GM19455 (cell line): ENCODE measurements at regions not wholly inside any gene's neighbourhood (a gene's known extent, or its start where the extent isn't known, plus 50 kb on each side); places are given as distances from the start of the nearest gene placed in this dataset.
"Not testable (repeated sequence)": the region's sequence is repeated elsewhere in the genome, so short reads cannot be mapped to it uniquely, and the experiment has no call there.

Source experiments
- ATAC-seq: cut with Tn5 transposase; IDR thresholded peaks from one replicate; pipeline ENCODE4 v1.9.1; 2021; ENCODE audit not compliant: unreplicated experiment

DNA sequence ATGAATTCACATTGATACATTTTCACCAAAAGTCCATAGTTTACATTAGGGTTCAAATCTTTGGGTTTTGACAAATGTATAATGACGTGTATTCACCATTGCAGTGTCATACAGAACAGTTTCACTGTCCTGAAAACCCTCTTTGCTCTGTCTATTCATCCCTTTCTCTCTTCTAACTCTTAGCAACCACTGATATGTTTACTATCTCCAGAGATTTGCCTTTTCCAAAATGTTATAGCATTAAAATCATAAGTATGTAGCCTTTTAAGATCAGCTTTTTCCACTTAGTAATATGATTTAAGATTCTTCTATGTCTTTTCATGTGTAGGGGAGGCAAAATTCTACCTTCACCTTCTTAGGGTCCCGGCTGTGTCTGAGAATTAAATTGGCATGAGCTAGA lies 203.8 kb downstream of the TPRG1 start:
- no peak for ATAC-seq

DNA sequence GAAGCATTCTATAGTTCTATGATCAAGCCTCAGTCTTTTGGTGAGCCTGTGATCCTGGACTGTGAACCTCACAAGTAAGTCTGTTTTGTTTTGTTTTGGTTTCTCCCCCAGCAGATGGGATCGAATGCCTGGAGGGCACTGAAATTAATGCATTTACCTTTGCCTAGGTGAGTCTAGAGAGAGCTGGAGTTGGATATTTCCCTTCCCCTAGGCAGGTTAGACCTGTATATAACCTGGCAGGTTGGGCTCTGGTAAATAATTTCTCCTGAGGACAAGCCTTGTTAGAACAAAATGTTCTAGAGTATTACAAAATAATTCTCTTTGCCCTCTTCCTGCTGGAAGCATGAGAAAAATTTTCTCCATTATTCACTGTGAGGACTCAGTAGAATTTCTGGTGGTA lies 211.9 kb downstream of the TPRG1 start:
- ATAC-seq = no peak

DNA sequence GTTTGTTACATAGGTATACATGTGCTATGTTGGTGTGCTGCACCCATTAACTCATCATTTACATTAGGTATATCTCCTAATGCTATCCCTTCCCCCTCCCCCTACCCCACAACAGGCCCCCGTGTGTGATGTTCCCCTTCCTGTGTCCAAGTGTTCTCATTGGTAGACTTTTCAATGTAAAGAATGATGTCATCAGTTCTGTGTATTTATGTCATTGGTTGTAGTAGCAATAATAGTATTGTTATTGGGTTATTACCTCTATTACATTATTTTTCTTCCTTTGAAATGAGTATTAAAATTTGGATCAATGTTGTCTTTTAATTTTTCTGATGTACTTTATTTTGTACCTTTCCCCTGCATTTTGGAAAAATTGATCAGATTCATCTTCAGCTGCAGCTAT lies 214.1 kb downstream of the TPRG1 start:
- ATAC-seq = not testable (repeated sequence)

DNA sequence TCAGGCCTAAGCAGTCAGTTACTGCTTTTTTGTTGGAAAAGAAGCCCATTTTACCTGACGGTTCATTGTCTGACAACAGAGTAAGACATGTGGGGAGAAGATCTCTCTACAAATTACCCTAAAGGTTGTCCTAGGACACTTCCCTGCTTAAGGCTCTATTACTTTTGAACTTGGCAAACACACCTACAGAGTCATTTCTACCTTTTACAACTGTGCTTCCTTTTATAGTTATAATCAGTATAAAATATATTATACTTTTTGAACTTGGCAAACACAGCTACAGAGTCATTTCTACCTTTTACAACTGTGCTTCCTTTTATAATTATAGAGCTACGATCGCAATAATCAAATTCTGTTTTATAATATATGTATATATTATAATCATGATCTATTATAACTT lies 215.0 kb downstream of the TPRG1 start:
- no peak for ATAC-seq

DNA sequence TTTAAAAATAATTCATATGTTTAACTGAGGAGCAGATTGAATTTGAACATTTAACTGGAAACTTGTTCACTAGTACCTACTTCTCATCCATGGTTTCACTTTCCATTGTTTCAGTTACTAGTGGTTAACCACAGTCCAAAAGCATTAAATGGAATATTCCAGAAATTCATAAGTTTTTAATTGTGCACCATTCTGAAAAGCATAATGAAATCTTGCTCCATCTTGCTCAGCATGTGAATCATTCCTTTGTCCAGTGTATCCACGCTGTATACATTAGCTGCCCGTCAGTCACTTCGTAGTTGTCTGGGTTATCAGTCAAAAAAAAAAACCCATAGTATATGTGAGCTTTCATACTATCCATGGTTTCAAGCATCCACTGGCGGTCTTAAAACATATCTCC lies 217.6 kb downstream of the TPRG1 start:
- no peak for ATAC-seq

DNA sequence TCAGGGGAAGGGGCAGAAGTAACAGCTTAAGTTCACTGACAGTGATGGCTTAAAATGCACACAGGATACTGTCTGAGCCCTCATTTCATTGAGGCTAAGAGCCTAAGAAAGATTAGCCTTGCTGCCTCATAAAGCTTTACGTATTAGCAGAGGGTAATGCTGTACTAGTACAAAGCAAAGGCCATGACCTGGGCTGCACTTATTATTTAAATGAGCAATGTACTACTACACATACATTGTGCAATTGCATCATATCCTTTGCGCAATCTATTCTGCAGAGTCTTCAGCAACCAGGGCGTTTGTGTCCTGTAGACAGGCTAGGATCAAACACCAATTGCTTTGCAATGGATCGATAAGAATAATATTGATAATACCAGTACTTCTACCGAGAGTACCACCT lies 221.8 kb downstream of the TPRG1 start:
- ATAC-seq = no peak

DNA sequence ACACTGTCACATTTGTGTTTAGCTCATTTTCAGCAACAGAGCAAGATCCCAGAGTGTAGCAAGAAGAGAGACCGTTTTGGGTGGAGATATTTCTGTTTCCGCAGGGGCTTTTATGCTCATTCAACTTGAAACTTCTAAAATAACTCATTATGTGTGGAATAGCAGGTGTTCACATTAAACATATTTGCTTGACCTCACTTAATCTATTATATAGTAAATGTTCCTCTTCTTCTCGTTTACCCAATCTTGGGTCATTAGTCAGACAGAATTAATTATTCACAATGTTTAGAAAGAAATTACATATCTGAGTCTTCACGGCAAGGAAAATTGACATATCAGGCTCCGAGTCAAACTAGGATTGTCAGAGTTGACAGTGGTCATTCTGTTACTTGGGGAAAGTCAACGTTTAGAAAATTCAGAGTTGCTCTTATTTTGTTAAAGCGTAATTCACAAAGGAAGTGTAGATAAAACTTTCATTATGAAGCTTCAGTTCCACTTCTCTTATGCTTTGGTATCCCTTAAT lies 222.9 kb downstream of the TPRG1 start:
- ATAC-seq = peak; percentile 83

DNA sequence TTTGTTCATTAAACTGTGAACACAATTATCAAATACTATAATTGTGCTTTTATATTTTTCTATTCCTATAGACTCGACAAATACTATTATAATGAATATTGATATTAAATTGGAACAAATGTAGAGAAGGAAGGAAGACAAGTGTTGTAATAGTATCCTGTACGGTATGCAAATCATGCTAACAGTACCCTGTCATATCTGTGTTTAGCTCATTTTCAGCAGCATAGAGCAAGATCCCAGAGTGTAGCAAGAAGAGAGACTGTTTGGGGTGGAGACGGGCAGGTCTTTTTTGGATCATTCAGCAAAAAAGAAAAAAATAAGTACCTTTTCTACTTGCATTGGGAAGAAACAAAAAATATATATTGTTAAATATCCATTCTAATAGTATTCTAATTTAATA lies 224.1 kb downstream of the TPRG1 start:
- no peak for ATAC-seq

DNA sequence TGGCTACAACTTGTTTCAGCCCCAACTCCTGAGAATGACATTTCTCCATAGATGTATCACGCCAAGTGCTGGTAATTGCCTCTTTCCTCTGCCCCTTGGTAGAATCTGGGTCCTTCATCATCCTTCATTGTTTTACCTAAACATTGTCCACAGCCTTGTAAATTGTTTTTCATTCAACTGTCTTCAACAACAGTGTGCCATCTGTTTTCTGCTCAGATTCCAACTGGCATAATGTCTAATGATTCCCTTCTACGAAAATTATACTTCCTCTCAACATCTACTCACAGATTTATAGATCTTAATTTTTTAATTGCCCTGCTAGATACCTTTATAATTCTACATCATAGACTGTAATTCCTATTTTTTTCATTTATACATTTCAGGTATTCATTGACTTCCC lies 226.9 kb downstream of the TPRG1 start:
- no peak for ATAC-seq

DNA sequence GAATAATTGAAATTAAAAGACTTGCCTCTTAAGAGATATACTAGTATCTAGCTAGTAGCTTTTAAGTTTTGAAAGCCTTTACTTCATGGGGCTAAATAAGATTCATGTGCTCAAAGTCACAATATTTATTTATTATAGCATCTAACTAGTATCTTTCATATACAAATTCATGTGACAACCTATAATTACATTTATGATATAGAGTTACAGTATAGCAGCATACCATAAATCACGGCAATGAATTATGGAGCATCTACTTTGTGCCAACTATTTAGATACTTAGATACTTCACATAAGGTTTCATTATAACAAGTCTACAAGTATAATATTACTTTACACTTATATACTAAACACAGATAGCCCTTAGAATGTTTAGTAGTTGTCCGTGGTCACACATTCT lies 229.4 kb downstream of the TPRG1 start:
- no peak for ATAC-seq

DNA sequence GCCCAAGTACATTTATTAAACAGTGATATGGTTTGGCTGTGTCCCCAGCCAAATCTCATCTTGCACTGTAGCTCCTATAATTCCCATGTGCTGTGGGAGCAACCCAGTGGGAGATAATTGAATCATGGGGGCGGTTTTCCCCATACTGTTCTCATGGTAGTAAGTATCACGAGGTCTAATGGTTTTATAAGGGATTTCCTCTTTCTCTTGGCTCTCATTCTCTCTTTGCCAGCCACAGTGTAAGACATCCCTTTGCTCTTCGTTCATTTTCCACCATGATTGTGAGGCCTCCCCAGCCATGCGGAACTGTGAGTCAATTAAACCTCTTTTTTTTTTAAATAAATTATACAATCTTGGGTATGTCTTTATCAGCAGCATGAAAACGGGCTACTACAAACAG lies 228.0 kb upstream of the TP63 start:
- ATAC-seq = no peak

DNA sequence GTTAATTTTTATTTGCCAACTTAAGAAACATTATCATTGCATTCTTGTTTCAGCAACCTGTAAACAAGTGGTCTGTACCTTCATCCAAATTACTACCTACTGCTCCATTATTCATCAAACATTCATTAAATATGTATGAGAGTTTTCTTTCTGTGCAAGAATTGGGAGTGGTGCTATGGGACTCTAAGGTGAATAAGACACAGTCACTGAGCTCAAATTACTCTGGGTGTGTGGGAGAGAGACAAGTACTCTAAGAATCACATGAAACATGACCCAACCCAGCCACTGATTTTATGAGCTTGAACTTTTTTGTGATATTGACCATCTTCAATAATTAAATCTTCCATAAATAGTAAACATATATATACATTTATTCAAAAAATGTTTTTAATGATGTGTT lies 227.2 kb upstream of the TP63 start:
- no peak for ATAC-seq

DNA sequence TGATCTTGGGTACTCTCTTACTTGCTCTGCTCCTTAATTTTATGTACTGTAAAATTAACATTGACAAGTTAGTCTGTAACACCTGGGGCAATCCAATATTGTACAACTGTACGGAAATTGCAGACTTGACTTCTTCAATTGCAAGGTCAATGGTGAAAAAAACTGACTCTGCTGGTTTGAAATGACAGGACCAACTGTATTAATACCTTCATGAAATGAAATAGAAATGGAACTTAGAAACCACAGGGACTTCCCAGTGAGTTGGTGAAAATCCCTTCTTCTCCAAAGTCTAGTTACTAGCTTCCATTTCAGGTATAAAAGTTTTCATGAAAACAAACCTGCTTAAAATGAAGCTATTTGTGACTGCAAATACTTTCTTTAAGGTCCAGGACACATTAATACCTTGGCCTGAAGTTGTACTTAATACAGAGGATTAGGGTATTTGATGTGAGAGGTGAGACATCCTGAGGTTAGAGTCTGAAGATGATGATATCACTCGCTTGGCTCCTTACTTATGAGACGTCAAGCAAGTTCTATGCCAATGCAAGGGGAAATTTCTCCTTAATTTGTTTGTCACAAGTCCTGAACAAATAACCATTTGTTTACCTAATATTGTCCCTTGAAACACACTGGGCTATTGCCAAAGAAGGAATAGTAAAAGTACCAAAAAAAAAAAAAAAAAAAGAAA lies 226.2 kb upstream of the TP63 start:
- ATAC-seq = no peak

DNA sequence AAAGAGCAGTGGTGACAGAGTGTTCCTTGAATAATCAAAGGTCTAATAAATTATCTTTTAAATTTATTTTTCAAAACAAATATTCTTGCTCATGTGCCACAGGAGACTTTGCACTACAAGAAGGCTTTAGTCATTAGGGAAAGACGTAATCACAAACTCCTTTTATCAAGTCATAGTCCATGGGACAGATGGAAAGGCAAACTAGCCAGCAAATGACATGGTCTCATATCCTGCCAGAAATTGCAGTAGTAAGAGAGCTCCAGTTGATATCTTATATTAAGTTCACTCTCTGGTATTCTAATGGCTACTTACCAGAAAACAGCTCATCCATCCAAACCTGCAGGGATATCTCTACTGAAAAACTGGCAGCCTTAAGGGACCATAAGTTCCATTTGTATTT lies 225.0 kb upstream of the TP63 start:
- no peak for ATAC-seq

DNA sequence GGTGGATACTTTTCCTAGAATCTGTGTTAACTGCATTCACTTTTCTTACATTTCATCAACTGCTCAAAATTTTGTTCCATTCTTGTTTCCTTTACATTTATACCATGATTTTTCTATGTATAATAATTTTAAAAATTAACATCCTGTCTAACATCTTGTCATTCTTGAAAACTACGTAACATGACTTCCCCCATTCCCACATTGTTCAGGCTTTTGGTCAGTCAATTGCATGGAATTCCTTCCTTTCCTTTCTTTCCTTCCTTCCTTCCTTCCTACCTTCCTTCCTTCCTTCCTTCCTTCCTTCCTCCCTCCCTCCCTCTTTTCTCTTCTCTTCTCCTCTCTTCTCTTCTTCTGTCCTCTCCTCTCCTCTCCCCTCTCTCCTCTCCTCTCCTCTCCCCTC lies 220.7 kb upstream of the TP63 start:
- ATAC-seq = no peak

DNA sequence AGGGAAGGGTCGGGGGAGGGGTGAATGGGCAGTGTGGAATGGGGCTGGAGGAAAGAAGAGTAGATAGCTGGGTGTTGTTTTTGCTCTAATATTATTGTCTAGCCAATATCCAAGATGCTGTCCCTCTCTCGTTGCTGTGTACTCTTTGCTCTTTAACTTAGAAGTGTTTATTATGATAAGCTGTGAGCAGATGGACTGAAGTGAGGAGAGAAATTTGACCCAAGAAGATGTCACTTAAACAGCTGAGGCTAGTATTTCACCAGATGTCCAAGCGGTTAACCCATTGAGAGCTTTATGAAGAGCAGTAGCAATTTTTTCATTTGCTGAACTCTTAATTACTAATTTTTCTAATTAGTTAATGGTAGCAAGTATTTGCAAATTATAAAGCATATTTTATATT lies 212.2 kb upstream of the TP63 start:
- ATAC-seq = no peak

DNA sequence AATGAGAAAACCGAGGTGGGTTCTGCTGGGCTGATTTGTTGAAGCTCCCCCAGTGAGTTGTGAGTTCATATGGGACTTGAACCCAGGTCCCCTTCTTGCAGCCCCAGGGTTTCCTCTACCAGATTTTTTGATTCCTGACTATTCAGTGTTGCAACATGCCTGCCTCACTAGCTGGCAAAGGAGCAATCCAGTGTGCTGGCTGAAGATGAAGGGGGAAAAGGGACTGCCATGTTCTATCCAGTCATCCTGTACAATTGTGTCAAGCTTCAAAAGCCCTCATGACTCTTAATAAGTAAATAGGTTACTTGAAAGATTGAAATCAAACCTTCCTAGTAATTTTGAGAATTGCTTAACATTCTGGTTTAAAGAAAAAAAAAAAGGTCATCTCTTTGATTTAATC lies 211.5 kb upstream of the TP63 start:
- no peak for ATAC-seq

DNA sequence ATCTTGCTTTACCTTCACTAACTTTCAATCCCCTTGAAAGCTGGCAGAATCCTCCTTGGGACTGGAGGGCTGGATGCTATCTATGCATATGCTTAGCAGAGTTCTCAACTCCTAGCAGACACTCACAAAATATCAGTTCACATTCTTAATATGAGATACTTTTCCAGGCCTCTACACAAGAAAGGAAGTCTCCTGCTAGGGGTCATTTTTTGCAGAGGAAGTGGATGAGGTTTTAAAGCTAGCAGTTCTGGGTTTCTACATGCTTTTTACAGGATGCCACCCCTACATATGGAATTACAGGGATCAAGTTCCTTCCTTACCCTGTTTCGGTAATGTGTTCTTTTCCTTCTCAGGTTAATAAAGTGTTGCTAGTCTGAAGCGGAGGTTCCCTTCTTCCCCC lies 206.3 kb upstream of the TP63 start:
- no peak for ATAC-seq

DNA sequence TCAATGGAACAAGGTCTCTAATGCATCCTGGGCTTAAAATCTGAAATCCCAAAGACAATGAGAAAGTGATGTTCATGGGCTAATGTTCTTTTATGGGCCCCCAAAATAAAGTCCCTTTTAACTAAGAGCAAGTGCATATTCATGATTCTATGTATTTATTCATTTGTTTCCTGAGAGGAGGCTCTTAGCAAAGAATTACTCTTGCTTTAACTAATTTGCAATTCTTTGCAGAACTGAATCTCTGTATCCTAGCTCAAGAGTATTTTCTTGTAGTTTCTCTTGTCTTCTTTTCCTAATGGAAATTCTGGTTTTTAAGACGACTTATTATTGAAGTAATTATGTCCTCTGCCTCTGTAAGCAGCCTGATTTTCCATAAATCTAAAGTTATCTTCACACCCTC lies 202.2 kb upstream of the TP63 start:
- ATAC-seq = no peak

DNA sequence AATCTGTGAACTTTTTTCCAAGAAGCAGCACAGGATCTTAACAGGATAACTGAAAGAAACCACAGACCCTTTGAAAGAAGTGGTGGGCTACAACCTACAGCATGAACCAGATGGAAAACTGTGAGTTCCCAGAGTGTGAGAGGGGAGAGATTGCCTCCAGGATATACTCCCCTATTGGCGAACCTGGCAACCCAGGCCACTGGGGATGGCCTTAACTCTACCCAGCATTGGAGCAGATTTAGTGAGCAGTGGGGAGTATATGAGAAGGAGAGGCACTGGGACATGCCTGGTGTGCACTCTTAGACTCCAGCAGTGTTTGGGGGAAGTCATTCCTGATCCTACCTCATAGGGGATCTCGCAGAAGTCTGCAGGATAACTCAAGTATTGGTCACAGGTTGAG lies 201.0 kb upstream of the TP63 start:
- no peak for ATAC-seq

DNA sequence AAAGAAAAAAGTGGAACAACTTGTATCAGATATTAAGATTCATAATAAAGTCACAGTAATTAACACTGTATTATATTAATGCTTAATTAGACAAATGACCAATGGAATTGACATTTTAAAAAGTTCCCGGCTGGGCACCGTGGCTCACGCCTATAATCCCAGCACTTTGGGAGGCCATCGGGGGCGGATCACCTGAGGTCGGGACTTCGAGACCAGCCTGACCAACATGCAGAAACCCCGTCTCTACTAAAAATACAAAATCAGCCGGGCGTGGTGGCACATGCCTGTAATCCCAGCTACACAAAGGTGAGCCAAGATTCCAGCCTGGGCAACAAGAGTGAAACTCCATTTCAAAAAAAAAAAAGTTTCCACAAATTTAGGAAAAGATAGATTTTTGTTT lies 188.9 kb upstream of the TP63 start:
- ATAC-seq = not testable (repeated sequence)

DNA sequence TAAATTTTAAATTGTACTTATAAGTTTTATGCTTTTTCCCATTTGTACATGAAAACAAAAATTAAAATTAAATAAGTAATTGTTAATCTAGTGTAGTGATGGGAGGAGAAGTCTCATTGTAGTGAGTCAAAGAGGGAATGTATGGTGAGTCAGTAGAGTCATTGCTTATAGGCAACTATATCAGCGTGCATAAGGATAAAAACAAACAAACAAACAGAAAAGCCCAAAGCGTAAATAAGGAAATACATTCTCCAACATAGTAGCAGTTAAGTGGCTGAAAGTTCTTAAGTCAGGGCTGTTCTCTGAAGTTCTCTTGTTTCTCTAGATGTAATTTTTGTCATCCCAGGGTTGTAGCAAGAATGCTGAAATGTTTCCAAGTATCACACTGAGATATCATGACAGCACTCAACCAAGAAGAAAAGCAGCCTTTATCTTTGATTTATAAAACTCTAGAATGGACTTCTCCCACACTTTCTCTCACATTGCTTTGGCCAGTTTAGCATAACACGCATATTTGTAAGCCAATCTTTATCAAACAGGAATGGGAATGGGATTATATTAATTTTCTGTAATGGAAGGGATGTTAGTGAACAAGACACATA lies 184.1 kb upstream of the TP63 start:
- no peak for ATAC-seq

DNA sequence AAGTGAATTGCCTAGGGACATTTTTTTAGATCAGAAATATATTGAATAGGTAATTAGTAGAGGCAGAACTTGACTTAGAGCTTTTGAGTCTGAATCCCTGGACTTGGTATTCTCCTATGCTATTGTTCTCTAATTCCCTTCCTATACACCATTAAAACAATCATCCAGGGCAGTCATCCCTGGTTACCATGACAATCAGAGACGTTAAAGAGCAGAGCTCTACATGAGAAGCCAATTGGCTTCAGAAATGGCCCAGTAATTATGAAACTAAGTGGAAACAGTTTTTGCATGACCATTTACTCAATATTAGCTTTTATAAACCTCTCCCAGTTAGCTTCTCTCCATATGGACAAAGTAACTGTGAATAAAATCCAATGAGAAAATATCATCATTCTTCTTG lies 182.1 kb upstream of the TP63 start:
- no peak for ATAC-seq
